Stimulated activated CD4-positive, alpha-beta T cell treated with anti-CD3 and anti-CD28 coated beads, Interleukin-1b, Interleukin-23, amount 100 ng/mL, for 24 hours (primary cell): ENCODE measurements at regions not wholly inside any gene's neighbourhood (a gene's known extent, or its start where the extent isn't known, plus 50 kb on each side); places are given as distances from the start of the nearest gene placed in this dataset.
"Not testable (repeated sequence)": the region's sequence is repeated elsewhere in the genome, so short reads cannot be mapped to it uniquely, and the experiment has no call there.

Experiments used
- DNase-seq, 4 experiments: peaks; one replicate each; pipeline ENCODE4 v3.0.0-alpha.2; 2020; ENCODE audit warnings: low read depth in 4 of 4, low spot score in 1 of 4

- DNase-seq: no peak
These were observed 54.3 kb upstream of the LRCH1 start for GRCh38 chr13:46498650-46499049.

DNA sequence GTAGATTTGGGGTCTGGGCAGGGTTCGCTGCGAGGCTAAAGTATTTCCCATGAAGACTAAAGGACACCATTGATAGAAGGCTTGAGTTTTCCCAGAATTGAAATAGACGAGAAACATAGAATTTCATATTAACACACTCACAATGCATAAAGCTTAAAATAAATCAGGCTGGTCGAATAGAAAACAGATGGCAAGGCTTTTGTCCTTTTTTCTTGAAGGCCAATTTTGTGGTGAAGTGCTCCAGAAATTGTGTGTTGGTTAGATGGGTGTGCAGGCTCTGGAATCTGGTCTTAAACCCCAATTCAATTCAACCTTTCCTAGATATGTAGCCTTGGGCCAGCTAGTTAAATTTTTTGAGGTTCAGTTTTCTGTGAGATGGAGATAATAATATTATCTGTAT is 56.9 kb upstream of the LRCH1 start:
- no peak for DNase-seq

GRCh38 chr13:46495651-46496050 is 57.3 kb upstream of the LRCH1 start:
- no peak for DNase-seq

- DNase-seq: no peak
These were observed 57.9 kb upstream of the LRCH1 start for GRCh38 chr13:46495066-46495465.

DNA sequence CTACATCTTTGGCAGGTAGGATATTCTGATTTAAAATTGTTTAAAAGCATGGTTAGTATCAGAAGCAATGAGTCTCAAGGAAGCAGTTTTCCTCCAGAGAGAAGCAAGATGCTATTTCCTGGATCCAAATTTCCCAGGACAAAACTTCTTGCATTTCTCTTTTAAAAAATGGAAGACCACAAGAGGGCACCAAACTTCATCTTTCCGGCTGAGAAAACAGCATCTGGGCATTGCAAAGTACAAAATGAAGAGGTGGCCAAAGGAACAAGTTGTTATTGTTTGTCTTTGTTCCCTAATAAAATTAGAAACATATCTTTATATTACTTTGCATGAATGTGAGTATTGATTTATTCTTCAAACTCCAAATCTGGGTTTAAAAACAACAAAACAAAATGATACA is 60.0 kb upstream of the LRCH1 start:
- DNase-seq: no peak

DNA sequence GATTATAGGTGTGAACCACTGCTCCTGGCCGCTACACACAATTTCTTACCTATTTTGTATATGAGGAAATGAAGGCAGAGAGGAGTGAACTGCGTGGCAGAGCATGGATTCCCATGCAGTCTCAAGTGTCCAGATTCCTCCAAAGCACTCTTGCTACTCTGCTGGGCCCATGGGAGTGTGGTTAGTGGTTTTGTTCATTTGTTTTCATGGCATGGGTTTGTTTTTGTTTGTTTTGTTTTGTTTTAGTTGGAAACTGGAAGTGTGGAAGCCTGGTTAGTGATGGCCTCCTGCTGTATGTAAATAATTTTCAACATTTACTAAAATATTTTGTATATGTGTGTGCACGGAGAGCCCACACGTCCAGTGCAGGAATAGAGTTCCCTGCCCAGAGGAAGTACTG is 61.3 kb upstream of the LRCH1 start:
- DNase-seq: no peak

DNA sequence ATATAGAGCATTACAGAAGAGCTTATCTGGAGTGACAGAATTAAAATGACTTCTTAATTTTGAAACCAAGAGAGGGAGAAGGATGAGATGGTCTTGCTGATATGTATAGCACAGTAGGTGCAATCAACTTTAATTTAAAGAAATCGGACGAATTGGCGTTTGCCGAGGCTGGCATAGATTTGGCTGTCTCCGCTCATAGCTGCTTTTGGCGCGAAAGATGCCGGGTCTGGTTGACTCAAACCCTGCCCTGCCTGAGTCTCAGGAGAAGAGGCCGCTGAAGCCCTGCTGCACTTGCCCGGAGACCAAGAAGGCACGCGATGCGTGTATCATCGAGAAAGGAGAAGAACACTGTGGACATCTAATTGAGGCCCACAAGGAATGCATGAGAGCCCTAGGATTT is 62.3 kb upstream of the LRCH1 start:
- DNase-seq: not testable (repeated sequence)

DNA sequence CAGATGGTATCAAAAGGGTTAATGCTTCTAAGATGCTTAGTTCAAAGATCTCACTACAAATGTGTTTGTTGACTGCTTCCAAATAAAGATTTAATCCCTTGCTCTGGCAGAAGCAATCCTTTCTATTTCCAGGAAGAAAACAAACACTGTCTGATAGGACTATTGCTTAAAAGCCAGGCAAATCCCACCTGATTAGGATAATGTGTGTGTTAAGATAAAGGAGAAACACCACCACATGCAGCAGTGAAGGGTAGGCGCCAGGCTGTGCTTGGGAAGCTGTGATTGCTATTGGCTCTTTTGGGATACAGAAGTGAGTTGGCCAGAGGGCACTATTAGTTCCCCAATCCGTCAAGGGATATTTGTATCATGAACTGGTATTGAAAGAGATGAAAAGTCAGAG is 62.8 kb upstream of the LRCH1 start:
- DNase-seq: no peak

GRCh38 chr13:46489586-46490023 is 63.4 kb upstream of the LRCH1 start:
- no peak for DNase-seq

- DNase-seq: no peak
These were observed 65.2 kb upstream of the LRCH1 start for GRCh38 chr13:46487748-46488147.

GRCh38 chr13:46486270-46486669 is 66.7 kb upstream of the LRCH1 start:
- no peak for DNase-seq

GRCh38 chr13:46484561-46484960 is 68.4 kb upstream of the LRCH1 start:
- DNase-seq: no peak

DNA sequence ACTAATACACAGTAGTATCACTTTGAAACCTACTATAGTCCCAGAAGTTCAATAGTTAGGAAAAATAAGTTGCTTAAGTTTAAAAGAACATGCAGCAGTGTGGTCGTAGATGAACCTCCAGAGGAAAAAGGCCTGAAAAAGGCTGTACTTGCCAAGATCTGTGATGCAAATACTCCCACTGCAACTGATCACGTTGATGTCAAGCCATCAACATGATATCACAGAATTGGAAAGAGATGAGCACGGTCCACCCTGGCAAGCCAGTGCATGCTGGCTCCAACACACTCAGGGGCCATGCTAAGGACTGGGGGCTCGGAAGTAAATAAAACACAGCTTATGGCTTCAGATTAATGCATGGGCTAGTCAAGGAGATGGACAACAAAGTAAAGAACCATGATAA is 71.8 kb upstream of the LRCH1 start:
- no peak for DNase-seq

DNA sequence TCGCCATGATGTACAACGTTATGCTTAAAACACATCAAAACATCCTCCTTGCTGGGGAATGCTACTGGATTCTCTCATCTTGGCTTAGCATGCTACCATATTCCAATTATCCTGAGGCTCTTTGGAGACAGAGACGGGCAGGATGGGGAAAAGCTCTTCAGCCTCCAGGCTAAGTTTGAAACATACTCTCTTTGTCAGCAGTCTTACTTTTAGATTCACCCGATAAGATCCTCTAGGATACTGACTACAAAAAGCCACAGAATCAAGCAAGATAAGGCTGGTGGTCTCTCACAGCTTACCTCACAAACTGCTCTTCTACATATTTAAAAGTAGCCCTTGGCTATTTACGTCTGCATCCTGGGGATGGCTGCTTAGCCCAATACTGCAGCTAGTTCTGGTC is 72.8 kb upstream of the LRCH1 start:
- no peak for DNase-seq

- DNase-seq: no peak
These were observed 73.3 kb upstream of the LRCH1 start for GRCh38 chr13:46479691-46480090.

DNA sequence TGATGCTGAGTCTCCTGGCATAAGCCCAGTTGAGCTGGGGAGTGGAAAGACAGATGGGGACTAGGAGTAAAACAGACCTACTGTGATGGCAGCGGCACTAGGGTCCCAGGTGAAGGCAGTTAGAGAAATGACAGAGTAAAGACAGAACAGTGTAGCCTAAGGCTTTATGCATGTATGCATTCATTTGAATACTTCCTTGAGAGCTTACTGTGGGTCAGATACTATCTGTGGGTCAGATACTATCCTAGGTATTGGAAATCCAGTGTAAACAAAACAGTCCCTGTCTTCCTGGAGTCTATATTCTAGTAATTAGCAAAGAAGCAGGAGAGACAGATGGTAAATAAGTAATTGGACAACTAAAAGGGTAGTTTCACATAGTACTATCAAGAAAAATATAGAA is 73.7 kb upstream of the LRCH1 start:
- no peak for DNase-seq

DNA sequence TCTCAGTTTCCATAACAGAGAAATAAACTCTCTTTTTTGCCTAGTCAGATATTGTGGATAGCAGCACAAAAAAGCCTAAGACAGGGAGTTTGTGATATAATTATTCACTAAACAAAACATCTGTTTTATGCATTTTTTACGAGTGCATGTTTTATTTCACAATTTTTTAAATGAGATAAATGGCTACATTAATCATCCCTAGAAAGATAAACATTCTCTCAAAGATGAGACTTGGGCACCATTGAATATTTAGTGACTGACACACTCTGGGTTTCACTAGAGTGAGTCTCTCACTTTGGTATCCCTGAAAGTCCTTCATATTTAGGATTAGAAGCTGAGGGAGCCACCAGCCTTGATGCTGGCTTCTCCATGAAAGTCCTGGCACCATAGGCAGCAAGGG is 74.3 kb upstream of the LRCH1 start:
- DNase-seq: no peak

DNA sequence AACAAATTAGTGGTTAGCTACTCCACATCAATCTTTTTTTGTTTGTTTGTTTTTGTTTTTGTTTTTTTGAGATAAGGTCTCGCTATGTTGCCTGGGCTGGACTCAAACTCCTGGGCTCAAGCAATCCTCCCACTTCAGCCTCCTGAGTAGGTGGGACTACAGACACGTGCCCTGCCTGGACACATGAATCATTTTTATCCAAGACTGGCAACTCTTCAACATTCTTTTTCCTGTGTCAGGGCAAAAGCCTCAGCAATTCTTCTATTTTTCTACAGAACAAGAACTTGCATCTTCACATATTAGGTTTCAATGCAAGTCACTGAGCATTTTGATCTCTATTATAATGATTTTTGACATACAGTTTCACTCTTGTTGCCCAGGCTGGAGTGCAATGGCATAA is 76.8 kb upstream of the LRCH1 start:
- DNase-seq: no peak

DNA sequence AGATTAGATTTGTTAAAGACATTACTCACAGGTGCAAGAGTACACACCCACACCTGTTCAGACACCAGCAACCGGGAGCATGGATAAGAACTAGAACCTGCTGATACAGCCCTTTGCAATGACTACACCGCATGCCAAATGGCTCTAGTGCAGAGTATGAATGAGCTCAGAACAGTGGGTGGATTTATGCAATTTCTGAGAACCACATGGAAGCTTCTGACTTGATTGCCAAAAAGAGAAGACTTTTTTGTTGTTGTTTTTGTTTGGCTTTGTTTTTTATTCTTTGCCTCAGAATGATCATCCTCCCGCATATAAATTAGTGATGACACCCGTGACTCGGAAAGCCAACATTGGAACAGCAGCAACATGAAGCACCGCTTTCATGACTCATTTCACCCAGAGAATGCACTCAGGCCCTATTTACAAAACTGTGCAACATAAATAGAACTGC is 77.4 kb upstream of the LRCH1 start:
- no peak for DNase-seq

DNA sequence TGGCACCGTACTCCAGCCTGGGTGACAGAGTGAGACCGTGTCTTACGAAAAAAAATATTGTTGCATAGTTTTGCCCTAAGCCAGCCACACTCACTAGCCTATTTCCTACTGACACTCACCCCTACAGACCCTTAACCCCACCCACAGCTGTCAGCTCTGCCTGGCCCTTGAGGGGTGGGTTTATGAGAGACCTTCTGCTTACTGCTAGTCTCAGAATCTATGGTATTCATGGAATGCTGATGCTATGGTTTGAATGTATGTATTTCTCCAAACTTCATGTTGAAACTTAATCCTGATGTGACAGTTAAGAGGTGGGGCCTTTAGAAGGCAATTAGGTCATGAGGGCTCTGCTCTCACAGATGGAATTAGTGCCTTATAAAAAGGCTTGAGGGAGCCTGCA is 79.2 kb upstream of the LRCH1 start:
- no peak for DNase-seq

- DNase-seq: no peak
These were observed 80.6 kb upstream of the LRCH1 start for GRCh38 chr13:46472384-46472783.

- DNase-seq: not testable (repeated sequence)
These were observed 82.6 kb upstream of the RUBCNL start for GRCh38 chr13:46469699-46470098.

DNA sequence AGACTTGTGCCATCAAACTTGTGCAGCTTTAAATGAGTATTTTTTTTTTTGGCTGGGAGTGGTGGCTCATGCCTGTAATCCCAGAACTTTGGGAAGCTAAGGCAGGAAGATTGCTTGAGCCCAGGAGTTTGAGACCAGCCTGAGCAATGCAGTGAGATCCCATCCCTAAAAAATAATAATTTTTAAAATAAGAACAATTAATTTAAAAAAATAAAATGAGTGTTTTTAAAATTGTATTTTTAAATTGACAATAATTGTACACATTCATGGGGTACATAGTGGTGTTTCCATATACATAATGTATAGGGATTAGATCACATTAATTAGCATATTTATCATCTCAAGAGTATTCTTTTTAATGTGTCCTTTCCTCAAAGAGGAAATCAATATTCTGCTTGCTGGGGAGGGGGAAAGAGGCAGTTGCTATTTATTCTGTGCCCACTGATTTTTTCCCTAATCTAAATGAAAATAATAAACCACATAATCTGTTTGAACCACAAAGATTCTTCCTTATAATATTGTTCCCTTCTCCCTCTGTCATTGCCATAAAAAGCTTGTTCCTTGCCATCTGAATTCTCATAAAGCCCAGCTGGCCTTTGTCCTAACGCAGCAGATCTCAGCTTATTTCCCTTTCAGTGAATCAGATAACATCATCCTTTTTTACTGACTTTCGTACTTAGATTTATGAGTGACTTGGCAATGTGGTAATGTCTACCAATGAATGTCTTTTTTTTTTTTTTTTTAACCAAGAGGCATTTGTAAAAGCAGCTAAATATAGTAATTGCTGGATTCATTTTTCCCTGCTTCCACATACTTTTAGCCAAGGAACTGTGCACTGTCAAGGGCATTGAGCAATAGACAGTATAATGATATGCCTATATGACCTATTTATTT is 81.8 kb upstream of the RUBCNL start:
- DNase-seq: no peak
